ENCODE measurements at regions not wholly inside any gene's neighbourhood (a gene's known extent, or its start where the extent isn't known, plus 50 kb on each side); places are given as distances from the start of the nearest gene placed in this dataset.

DNA sequence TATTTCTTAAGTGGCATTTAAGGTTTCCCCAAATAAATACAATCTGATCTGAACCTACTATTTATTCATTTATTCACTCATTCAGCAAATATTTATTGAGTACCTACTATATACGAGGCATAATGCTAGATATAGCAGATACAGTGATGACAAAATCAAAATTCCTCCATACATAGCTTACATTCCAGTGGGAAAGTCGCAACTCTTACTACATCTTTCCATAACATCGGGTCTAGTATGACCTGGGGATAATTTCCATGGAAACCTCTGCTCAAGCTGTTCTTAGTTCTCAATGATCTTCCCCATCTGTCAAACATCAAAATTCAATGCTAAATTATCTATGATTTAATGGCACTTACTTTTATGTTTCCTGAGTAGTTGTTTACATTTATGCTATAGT, 70.8 kb upstream of the PRKACB start:
- Histone ChIP-seq H3F3A (ENCODE audit: low read depth) (no peaks in the 10 kb centered on the region; the same call in 1 of the 2 replicates), H3K79me2 (ENCODE audit: insufficient read depth, low read length) (peaks cover 9% of the 10 kb centered on the region; the same call in 1 of the 2 replicates), H3K4me1 (ENCODE audit: insufficient read depth, low read length, poor library complexity, severe bottlenecking) (peaks cover 16% of the 10 kb centered on the region), H3K9me3 (ENCODE audit: insufficient read depth, low read depth, low read length) (peaks cover 14% of the 10 kb centered on the region; the same call in 1 of the 2 replicates), H3K36me3 (ENCODE audit: insufficient read depth, low read length) (no peaks in the 10 kb centered on the region), H3K9ac (ENCODE audit: low read depth, low read length, poor library complexity, severe bottlenecking) (no peak overlapping the region), H2AFZ (ENCODE audit: low read length) (no peak overlapping the region), H4K20me1 (ENCODE audit: insufficient read depth, low read length, poor library complexity, severe bottlenecking) (no peaks in the 10 kb centered on the region), H3K9me2 (replicated peaks; ENCODE audit: low read depth, low read length) (no peaks in the 10 kb centered on the region), H3K4me2 (ENCODE audit: low read depth, low read length, poor library complexity, severe bottlenecking) (no peak overlapping the region), H3K27me3 (ENCODE audit: insufficient read depth, low read length, poor library complexity, severe bottlenecking) (no peaks in the 10 kb centered on the region), H3K4me3 (ENCODE audit: low read length, poor library complexity, severe bottlenecking) (no peak overlapping the region)
- no peak for TF ChIP-seq EZH2phosphoT487 (IDR thresholded peaks at IDR 0.05; ENCODE audit: borderline replicate concordance)

DNA sequence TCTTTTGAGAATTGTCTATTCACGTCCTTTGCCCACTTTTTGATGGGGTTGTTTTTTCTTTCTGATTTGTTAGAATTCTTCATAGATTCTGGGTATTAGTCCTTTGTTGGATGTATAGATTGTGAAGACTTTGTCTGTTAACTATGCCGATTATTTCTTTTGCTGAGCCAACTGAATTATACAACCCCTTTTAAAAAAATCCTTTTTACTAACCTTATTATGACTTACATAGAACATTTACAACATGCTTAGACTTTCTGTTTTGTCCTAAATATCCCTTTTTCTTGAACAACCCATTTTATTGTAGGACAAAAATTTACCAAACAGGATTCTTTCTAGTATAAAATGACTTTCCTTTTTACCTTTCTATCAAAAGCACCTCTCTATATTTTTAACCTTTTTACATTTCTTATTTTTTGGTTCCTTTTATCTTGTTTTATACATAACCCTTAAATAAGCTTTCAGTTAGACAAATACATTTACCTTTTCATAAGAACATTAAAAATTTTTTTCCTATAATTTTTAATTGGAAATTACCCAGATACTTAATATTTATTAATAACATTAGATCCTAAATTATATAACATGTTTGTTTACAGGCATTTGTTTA, 70.4 kb upstream of the TTLL7 start:
- Histone ChIP-seq H3K4me1 (ENCODE audit: insufficient read depth, low read length, poor library complexity, severe bottlenecking) (peaks cover 15% of the 10 kb centered on the region), H3K4me3 (ENCODE audit: low read length, poor library complexity, severe bottlenecking) (no peak overlapping the region), H3K36me3 (ENCODE audit: insufficient read depth, low read length) (no peaks in the 10 kb centered on the region), H3F3A (ENCODE audit: low read depth) (no peaks in the 10 kb centered on the region), H3K9me3 (ENCODE audit: insufficient read depth, low read depth, low read length) (peaks cover 17% of the 10 kb centered on the region; the same call in 1 of the 2 replicates), H3K27me3 (ENCODE audit: insufficient read depth, low read length, poor library complexity, severe bottlenecking) (no peaks in the 10 kb centered on the region), H3K79me2 (ENCODE audit: insufficient read depth, low read length) (no peaks in the 10 kb centered on the region), H3K4me2 (ENCODE audit: low read depth, low read length, poor library complexity, severe bottlenecking) (no peak overlapping the region), H3K9me2 (replicated peaks; ENCODE audit: low read depth, low read length) (no peaks in the 10 kb centered on the region), H4K20me1 (ENCODE audit: insufficient read depth, low read length, poor library complexity, severe bottlenecking) (no peaks in the 10 kb centered on the region), H2AFZ (ENCODE audit: low read length) (no peak overlapping the region), H3K9ac (ENCODE audit: low read depth, low read length, poor library complexity, severe bottlenecking) (no peak overlapping the region)
- TF ChIP-seq EZH2phosphoT487 (IDR thresholded peaks at IDR 0.05; ENCODE audit: borderline replicate concordance) = no peak
- TF ChIP-seq, protein P1, sequence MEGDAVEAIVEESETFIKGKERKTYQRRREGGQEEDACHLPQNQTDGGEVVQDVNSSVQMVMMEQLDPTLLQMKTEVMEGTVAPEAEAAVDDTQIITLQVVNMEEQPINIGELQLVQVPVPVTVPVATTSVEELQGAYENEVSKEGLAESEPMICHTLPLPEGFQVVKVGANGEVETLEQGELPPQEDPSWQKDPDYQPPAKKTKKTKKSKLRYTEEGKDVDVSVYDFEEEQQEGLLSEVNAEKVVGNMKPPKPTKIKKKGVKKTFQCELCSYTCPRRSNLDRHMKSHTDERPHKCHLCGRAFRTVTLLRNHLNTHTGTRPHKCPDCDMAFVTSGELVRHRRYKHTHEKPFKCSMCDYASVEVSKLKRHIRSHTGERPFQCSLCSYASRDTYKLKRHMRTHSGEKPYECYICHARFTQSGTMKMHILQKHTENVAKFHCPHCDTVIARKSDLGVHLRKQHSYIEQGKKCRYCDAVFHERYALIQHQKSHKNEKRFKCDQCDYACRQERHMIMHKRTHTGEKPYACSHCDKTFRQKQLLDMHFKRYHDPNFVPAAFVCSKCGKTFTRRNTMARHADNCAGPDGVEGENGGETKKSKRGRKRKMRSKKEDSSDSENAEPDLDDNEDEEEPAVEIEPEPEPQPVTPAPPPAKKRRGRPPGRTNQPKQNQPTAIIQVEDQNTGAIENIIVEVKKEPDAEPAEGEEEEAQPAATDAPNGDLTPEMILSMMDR (conservative IDR thresholded peaks at IDR 0.05; ENCODE audit: low read length) = no peak

DNA sequence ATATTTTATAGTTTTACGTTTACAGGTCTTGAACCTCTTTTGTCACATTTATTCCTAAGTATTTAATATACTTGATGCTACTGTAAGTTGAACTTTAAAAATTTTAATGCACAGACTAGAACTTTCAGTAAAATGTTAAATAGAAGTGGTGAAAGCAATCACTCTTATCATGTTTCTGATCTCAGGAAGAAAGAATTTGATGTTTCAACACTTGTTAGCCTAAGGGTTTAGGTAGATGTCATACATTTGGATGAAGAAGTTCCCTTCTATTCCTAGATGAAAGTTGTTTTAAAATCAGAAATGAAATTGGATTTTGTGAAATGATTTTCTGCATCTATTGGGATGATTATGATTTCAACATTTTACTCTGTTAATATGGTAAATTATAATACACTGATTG, 63.6 kb upstream of the TTLL7 start:
- no peaks in the 10 kb centered on the region for H3F3A ChIP-seq (ENCODE audit: low read depth)
- H3K4me1 ChIP-seq (ENCODE audit: insufficient read depth, low read length, poor library complexity, severe bottlenecking) = peaks cover 15% of the 10 kb centered on the region
- H3K79me2 ChIP-seq (ENCODE audit: insufficient read depth, low read length) = no peaks in the 10 kb centered on the region
- H2AFZ ChIP-seq (ENCODE audit: low read length) = no peak overlapping the region
- no peaks in the 10 kb centered on the region for H3K36me3 ChIP-seq (ENCODE audit: insufficient read depth, low read length)
- no peaks in the 10 kb centered on the region for H3K27me3 ChIP-seq (ENCODE audit: insufficient read depth, low read length, poor library complexity, severe bottlenecking)
- TF ChIP-seq EZH2phosphoT487 (IDR thresholded peaks at IDR 0.05; ENCODE audit: borderline replicate concordance) = no peak
- TF ChIP-seq, protein P1 (conservative IDR thresholded peaks at IDR 0.05; ENCODE audit: low read length) = no peak
- H3K9me2 ChIP-seq (replicated peaks; ENCODE audit: low read depth, low read length) = no peaks in the 10 kb centered on the region
- 0 out of 2 replicates have a peak, but pooled peaks cover 3% of the 10 kb centered on the region for H3K9me3 ChIP-seq (ENCODE audit: insufficient read depth, low read depth, low read length)
- no peak overlapping the region for H3K9ac ChIP-seq (ENCODE audit: low read depth, low read length, poor library complexity, severe bottlenecking)
- H4K20me1 ChIP-seq (ENCODE audit: insufficient read depth, low read length, poor library complexity, severe bottlenecking) = no peaks in the 10 kb centered on the region
- no peak overlapping the region for H3K4me3 ChIP-seq (ENCODE audit: low read length, poor library complexity, severe bottlenecking)
- no peak overlapping the region for H3K4me2 ChIP-seq (ENCODE audit: low read depth, low read length, poor library complexity, severe bottlenecking)

DNA sequence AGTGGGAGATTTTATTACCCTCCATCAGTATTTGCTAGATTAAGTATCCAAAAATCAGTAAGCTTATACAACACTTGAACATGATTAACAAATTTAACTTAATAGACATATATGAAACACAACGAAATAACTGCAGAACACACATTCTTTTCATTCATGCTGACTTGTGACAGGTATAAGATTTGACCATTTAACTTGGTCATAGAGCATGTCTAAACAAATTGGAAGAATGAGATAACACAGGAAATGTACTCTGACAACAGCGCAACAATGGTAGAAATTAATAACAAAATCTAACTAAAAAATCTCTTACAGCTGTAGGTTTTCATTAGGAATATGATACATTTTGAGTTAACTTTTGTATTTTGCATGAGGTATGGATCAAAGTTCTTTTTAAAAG, 62.4 kb upstream of the TTLL7 start:
- H3K9me2 ChIP-seq (replicated peaks; ENCODE audit: low read depth, low read length) = no peaks in the 10 kb centered on the region
- H4K20me1 ChIP-seq (ENCODE audit: insufficient read depth, low read length, poor library complexity, severe bottlenecking) = no peaks in the 10 kb centered on the region
- peaks cover 15% of the 10 kb centered on the region for H3K4me1 ChIP-seq (ENCODE audit: insufficient read depth, low read length, poor library complexity, severe bottlenecking)
- no peaks in the 10 kb centered on the region for H3K27me3 ChIP-seq (ENCODE audit: insufficient read depth, low read length, poor library complexity, severe bottlenecking)
- no peaks in the 10 kb centered on the region for H3K79me2 ChIP-seq (ENCODE audit: insufficient read depth, low read length)
- TF ChIP-seq, protein P1 (conservative IDR thresholded peaks at IDR 0.05; ENCODE audit: low read length) = no peak
- no peak for TF ChIP-seq EZH2phosphoT487 (IDR thresholded peaks at IDR 0.05; ENCODE audit: borderline replicate concordance)
- no peak overlapping the region for H2AFZ ChIP-seq (ENCODE audit: low read length)
- no peak overlapping the region for H3K9ac ChIP-seq (ENCODE audit: low read depth, low read length, poor library complexity, severe bottlenecking)
- H3F3A ChIP-seq (ENCODE audit: low read depth) = no peaks in the 10 kb centered on the region
- no peak overlapping the region for H3K4me3 ChIP-seq (ENCODE audit: low read length, poor library complexity, severe bottlenecking)
- no peaks in the 10 kb centered on the region for H3K9me3 ChIP-seq (ENCODE audit: insufficient read depth, low read depth, low read length)
- H3K36me3 ChIP-seq (ENCODE audit: insufficient read depth, low read length) = no peaks in the 10 kb centered on the region
- H3K4me2 ChIP-seq (ENCODE audit: low read depth, low read length, poor library complexity, severe bottlenecking) = no peak overlapping the region

Data from Loucy (cell line).